ENCODE measurements at regions not wholly inside any gene's neighbourhood (a gene's known extent, or its start where the extent isn't known, plus 50 kb on each side); places are given as distances from the start of the nearest gene placed in this dataset.

- TF ChIP-seq POLR2AphosphoS5 (IDR thresholded peaks at IDR 0.05), result no peak
- TF ChIP-seq, protein P1, sequence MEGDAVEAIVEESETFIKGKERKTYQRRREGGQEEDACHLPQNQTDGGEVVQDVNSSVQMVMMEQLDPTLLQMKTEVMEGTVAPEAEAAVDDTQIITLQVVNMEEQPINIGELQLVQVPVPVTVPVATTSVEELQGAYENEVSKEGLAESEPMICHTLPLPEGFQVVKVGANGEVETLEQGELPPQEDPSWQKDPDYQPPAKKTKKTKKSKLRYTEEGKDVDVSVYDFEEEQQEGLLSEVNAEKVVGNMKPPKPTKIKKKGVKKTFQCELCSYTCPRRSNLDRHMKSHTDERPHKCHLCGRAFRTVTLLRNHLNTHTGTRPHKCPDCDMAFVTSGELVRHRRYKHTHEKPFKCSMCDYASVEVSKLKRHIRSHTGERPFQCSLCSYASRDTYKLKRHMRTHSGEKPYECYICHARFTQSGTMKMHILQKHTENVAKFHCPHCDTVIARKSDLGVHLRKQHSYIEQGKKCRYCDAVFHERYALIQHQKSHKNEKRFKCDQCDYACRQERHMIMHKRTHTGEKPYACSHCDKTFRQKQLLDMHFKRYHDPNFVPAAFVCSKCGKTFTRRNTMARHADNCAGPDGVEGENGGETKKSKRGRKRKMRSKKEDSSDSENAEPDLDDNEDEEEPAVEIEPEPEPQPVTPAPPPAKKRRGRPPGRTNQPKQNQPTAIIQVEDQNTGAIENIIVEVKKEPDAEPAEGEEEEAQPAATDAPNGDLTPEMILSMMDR (IDR thresholded peaks at IDR 0.05), result peak in 1 of 3 experiments; percentile 17
- no peak overlapping the region for H3K27ac ChIP-seq (replicated peaks in 1 of 4)
- H3K4me3 ChIP-seq, result no peak overlapping the region
- WGBS, result 57% methylated on average over 18 of the region's 18 CpGs
- intact Hi-C loops (cut with DNase I), result no loop called here
- no peaks in the 10 kb centered on the region for H3K36me3 ChIP-seq
- no peaks in the 10 kb centered on the region for H3K9me3 ChIP-seq
- H3K4me1 ChIP-seq, result no peaks in the 10 kb centered on the region
- H3K27me3 ChIP-seq, result peaks cover 0 to 13% (median 0%) of the 10 kb centered on the region in 4 donors
- DNase-seq (ENCODE audit: extremely low spot score), result no peak
These were observed 375.7 kb downstream of the EIPR1 start for GRCh38 chr2:3001615-3002560.

- H3K4me3 ChIP-seq, result no peak overlapping the region
- no peaks in the 10 kb centered on the region for H3K4me1 ChIP-seq
- DNase-seq (ENCODE audit: extremely low spot score), result no peak
- H3K27ac ChIP-seq (replicated peaks in 1 of 4), result no peak overlapping the region
- WGBS, result 71% methylated on average over 6 of the region's 6 CpGs
- no peaks in the 10 kb centered on the region for H3K9me3 ChIP-seq
- H3K27me3 ChIP-seq, result peaks cover 0 to 12% (median 0%) of the 10 kb centered on the region in 4 donors
- intact Hi-C loops (cut with DNase I), result no loop called here
- H3K36me3 ChIP-seq, result no peaks in the 10 kb centered on the region
- TF ChIP-seq POLR2AphosphoS5 (IDR thresholded peaks at IDR 0.05) (no peak), POLR2A (IDR thresholded peaks at IDR 0.05; ENCODE audit: low read depth) (no peak), EP300 (IDR thresholded peaks at IDR 0.05) (no peak)
- TF ChIP-seq, protein P1 (IDR thresholded peaks at IDR 0.05), result no peak
These were observed 376.6 kb downstream of the EIPR1 start for GRCh38 chr2:3000968-3001367.

GRCh38 chr2:3000125-3000524, 377.5 kb downstream of the EIPR1 start:
- no peak overlapping the region for H3K27ac ChIP-seq (replicated peaks in 1 of 4)
- H3K27me3 ChIP-seq, result peaks cover 0 to 8% (median 0%) of the 10 kb centered on the region in 4 donors
- no peak for DNase-seq (ENCODE audit: extremely low spot score)
- TF ChIP-seq, protein P1 (IDR thresholded peaks at IDR 0.05), result no peak
- 63% methylated on average over 8 of the region's 8 CpGs for WGBS
- no peaks in the 10 kb centered on the region for H3K4me1 ChIP-seq
- no peaks in the 10 kb centered on the region for H3K36me3 ChIP-seq
- H3K4me3 ChIP-seq, result no peak overlapping the region
- H3K9me3 ChIP-seq, result no peaks in the 10 kb centered on the region
- intact Hi-C loops (cut with DNase I), result no loop called here

DNA sequence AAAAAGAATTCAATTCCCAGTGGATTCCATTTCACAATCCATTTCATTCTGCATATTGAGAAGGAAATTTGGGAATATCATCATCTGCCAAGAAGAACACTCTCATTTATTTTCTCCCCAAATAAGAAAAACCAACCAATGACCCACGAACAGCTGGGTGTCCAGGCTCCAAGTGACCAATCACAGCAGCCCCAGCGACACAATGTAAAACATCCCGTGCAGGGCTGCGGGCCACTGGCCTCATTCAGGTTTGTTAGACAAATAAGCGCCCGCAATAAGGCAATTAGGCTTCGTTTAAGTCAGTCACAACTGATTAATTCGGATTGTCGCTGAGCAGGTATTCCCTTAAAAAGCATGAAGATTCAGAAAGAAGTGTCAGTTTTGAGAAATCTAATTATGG, 378.6 kb downstream of the EIPR1 start:
- no peak for DNase-seq (ENCODE audit: extremely low spot score)
- 76% methylated on average over 9 of the region's 9 CpGs for WGBS
- Histone ChIP-seq H3K27ac (replicated peaks in 1 of 4) (no peak overlapping the region), H3K9me3 (no peaks in the 10 kb centered on the region), H3K4me1 (no peaks in the 10 kb centered on the region), H3K4me3 (no peak overlapping the region), H3K36me3 (no peaks in the 10 kb centered on the region), H3K27me3 (peaks cover 0 to 4% (median 0%) of the 10 kb centered on the region in 4 donors)
- intact Hi-C loops (cut with DNase I), result no loop called here
- no peak for TF ChIP-seq POLR2AphosphoS5 (IDR thresholded peaks at IDR 0.05)

GRCh38 chr2:2993172-2993692, 384.4 kb downstream of the EIPR1 start:
- TF ChIP-seq POLR2A (IDR thresholded peaks at IDR 0.05; ENCODE audit: low read depth) (no peak), EP300 (IDR thresholded peaks at IDR 0.05) (no peak), POLR2AphosphoS5 (IDR thresholded peaks at IDR 0.05) (no peak)
- TF ChIP-seq, protein P1 (IDR thresholded peaks at IDR 0.05), result no peak
- WGBS, result 90% methylated on average over 9 of the region's 9 CpGs
- no peak overlapping the region for H3K27ac ChIP-seq (replicated peaks in 1 of 4)

More at GRCh38 chr2:2993172-2993692, 384.4 kb downstream of the EIPR1 start:
- intact Hi-C loops (cut with DNase I), result no loop called here
- H3K4me3 ChIP-seq, result no peak overlapping the region
- no peaks in the 10 kb centered on the region for H3K27me3 ChIP-seq
- peaks cover 0 to 9% (median under 1%) of the 10 kb centered on the region in 4 donors for H3K9me3 ChIP-seq
- no peaks in the 10 kb centered on the region for H3K4me1 ChIP-seq
- H3K36me3 ChIP-seq, result no peaks in the 10 kb centered on the region
- DNase-seq (ENCODE audit: extremely low spot score), result no peak
